Esophagus squamous epithelium (tissue), 4 donors: ENCODE measurements at regions not wholly inside any gene's neighbourhood (a gene's known extent, or its start where the extent isn't known, plus 50 kb on each side); places are given as distances from the start of the nearest gene placed in this dataset.

Source experiments
- CTCF ChIP-seq, 6 experiments: fragments of 450-650 bp in 4 of 6; fragments of 200-600 bp in 2 of 6; sonication (generic) in 2 of 6; IDR thresholded peaks; one replicate each; pipeline ENCODE4 v1.5.1; 2016 to 2019; ENCODE audit warnings: antibody characterized with exemption in 6 of 6, mild to moderate bottlenecking in 4 of 6, moderate library complexity in 4 of 6
- POLR2A ChIP-seq, 4 donors: fragments of 450-650 bp; IDR thresholded peaks; one replicate each; pipeline ENCODE4 v1.6.1; 2017; ENCODE audit warnings: antibody characterized with exemption in 4 of 4, mild to moderate bottlenecking in 4 of 4, moderate library complexity in 3 of 4

- TF ChIP-seq CTCF (IDR thresholded peaks at IDR 0.05) (no peak), POLR2A (IDR thresholded peaks at IDR 0.05) (no peak)
Measured at GRCh38 chr5:1959725-1960581, 77.2 kb upstream of the IRX4 start.
